ENCODE measurements at regions not wholly inside any gene's neighbourhood (a gene's known extent, or its start where the extent isn't known, plus 50 kb on each side); places are given as distances from the start of the nearest gene placed in this dataset.

GRCh38 chr6:117078624-117079023 lies 186.7 kb upstream of the VGLL2 start:
- no peak for DNase-seq

GRCh38 chr6:117079951-117080350 lies 185.4 kb upstream of the VGLL2 start:
- DNase-seq = no peak

DNA sequence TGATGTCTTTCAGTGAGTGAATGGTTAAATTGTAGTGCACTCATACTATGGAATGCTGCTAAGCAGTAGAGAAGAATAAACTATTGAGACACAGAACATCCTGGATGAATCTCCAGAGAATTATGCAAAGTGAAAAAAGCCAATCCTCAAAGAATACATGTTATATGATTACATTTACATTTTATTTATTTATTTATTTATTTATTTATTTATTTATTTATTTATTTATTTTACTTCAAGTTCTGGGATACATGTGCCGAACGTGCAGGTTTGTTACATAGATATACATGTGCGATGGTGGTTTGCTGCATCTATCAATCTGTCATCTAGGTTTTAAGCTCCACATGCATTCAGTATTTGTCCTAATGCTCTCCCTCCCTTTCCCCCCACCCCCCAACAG lies 175.8 kb upstream of the VGLL2 start:
- no peak for DNase-seq

DNA sequence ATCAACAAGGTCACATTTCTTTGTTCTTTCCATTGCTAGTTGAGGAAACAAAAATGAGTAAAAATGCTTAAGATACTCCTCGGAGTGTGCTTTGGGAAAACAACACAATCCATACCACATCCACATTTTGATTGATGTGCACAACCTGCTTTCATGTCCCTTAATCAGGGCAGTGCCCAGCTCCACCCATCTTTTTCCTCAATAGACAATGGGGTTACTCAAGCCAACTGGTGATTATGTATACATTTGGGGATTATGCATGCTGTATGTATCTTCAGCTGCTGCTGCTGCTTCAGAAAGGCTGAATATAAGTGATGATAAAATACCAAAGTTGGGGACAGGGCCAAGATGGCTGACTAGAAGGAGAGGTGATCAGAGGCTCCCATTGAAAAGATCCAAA lies 155.2 kb upstream of the VGLL2 start:
- DNase-seq = no peak

GRCh38 chr6:117110737-117111136 lies 154.6 kb upstream of the VGLL2 start:
- DNase-seq = no peak

DNA sequence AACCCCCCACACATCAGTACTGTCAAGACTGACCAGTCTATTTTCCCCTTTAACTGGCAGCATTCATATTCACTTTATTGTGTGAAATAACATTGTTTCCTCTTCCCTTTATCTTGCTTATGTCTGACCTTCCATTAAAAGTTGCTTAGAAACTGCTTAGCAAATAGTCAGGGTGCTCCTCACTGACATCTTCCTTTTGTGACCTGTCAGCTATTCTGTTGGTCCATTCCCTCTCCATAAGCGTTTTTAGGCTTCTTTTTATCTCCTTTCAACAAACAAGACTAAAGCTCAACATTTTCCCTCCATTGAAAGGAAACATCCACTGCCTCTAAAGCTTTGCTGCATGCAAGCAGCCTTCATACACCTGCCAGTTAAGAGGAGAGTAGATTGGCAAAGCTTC lies 147.7 kb upstream of the VGLL2 start:
- no peak for DNase-seq

GRCh38 chr6:117118490-117118889 lies 146.9 kb upstream of the VGLL2 start:
- no peak for DNase-seq

- DNase-seq = no peak
These were observed 139.1 kb upstream of the VGLL2 start for GRCh38 chr6:117126213-117126612.

GRCh38 chr6:117128052-117128451 lies 137.3 kb upstream of the VGLL2 start:
- DNase-seq = no peak

GRCh38 chr6:117130125-117130524 lies 135.2 kb upstream of the VGLL2 start:
- DNase-seq = no peak

- no peak for DNase-seq
These were observed 128.7 kb upstream of the VGLL2 start for GRCh38 chr6:117136702-117137101.

DNA sequence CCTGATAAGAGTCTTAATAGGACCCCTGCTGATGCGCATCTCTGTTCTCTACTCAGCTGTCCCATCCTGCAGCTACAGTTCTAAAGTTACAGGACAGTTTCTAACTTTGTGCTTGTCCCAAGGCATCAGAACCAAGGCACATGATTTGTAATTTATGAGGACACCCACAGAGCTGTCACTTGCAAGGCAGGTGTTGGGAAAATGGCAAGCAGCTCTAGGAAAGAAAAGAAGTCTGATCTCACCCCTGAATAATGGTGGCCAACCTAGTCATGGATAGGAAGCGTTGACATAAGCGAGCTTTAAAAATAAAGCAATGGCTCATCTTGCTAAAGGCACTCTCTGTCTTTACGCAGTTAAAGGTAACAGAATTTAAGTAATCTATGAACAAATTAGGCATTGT lies 127.6 kb upstream of the VGLL2 start:
- no peak for DNase-seq

DNA sequence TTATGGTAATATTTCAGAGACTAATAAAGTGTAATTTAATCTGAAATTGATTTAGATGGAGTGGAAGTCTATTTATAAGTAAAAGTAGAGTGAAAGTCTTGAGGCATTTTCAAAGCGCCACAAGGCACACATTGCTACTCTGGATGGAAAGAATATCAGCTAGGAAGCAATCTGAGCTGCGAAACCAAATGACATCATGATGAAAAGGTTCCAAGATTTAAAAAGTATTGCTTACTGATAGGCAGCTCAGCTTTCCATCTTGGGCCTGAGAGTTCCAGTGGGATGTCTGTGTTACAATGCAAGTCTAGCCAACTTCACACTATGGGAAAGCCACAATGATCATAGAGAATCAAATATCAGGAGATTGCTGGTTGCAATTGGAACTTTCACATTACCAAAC lies 126.9 kb upstream of the VGLL2 start:
- no peak for DNase-seq

- no peak for DNase-seq
These were observed 126.4 kb upstream of the VGLL2 start for GRCh38 chr6:117138920-117139319.

DNA sequence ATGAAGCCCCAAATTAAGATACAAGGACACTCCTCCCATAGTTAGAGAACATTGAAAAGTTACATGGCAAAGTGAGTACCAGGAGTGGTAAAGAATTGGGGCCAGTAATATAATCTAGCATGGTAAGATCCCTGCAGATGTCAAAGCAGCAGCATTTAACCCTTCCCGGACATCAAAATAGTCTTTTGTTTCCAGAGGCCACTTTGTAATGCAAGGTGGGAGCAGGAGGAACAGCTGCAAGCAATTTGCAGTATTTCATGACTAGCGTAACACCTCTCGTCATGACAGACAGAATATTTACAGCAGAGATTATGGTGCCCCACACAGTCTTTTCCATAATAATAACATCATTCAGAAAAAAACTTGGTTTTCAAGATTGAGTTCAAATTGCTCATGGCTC lies 123.2 kb upstream of the VGLL2 start:
- DNase-seq = no peak

GRCh38 chr6:117142995-117143394 lies 122.4 kb upstream of the VGLL2 start:
- no peak for DNase-seq

DNA sequence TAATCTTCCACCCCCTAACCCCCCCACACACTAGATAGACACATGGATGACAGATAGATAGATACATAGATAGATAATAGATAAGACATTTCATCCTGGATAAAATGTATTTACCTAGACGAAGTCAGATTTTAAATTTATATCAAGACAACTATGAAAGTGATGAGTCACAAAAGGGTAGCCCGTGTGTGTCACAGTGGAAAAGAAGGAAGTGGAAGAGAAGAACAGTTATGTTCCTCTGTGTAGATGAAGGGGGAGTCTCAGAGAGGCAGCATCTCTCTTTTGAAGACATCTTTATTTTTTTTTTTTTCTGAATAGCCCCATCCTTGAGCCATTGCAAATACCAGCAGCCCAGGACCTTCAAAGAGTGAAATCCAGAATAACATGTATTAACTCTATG lies 121.7 kb upstream of the VGLL2 start:
- peak in 2 of 3 donors; percentile 3 to 24 for DNase-seq

DNA sequence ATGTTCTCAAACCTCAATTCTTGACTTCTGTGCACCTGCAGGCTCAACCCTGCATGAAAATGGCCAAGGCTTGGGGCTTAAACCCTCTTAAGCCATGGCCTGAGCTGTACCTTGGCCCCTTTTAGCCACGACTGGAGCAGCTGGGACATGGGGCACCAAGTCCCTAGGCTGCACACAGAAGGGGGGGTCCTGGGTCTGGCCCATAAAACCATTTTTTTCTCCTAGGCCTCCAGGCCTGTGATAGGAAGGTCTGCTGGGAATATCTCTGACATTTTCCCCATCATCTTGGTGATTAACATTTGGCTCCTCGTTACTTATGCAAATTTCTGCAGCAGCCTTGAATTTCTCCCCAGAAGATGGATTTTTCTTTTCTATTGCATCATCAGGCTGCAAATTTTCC lies 119.4 kb upstream of the VGLL2 start:
- DNase-seq = no peak

DNA sequence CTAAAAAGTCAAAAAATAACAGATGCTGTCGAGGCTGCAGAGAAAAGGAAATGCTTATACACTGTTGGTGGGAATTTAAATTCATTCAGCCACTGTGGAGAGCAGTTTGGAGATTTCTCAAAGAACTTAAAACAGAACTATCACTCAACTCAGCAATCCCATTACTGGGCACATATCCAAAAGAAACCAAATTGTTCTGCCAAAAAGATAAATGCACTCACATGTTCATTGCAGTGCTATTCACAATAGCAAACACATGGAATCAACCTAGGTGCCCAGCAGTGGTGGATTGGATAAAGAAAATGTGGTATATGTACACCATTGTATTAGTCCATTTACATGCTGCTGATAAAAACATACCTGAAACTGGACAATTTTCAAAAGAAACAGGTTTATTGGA lies 116.0 kb upstream of the VGLL2 start:
- no peak for DNase-seq

GRCh38 chr6:117156741-117157140 lies 108.6 kb upstream of the VGLL2 start:
- DNase-seq = no peak

DNA sequence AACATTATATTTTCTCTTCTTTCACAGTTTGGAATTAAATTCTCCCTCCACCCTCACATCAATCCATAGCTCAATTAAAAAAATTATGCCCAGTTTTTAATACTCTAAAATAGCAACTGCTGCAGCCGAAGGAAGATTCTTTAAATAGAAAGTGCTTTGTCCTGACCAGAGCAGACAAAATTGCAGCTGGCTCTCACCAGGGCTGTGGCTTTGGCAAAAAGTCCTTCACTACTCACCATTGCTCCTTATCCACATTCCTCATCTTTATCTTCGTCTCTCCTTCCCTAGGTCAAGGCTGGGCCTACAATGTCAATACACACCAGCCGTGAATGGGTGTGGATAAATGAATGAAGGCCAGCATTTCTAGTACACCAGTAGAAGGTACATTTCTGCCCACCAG lies 107.9 kb upstream of the VGLL2 start:
- DNase-seq = no peak

- DNase-seq = no peak
These were observed 99.4 kb upstream of the VGLL2 start for GRCh38 chr6:117165911-117166499.

- DNase-seq = no peak
These were observed 97.7 kb upstream of the VGLL2 start for GRCh38 chr6:117167520-117168271.

- DNase-seq = no peak
These were observed 96.9 kb upstream of the VGLL2 start for GRCh38 chr6:117168296-117169063.

All from suppressor macrophage treated with lipopolysaccharide for 1 hour (primary cell).